GM12878 (cell line): ENCODE measurements at regions not wholly inside any gene's neighbourhood (a gene's known extent, or its start where the extent isn't known, plus 50 kb on each side); places are given as distances from the start of the nearest gene placed in this dataset.

ENCODE experiments used
- ATAC-seq: fragments of 200-7000 bp; cut with Tn5 transposase; 3 replicates; pipeline ENCODE4 v1.9.1; 2020; ENCODE audit warnings: mild to moderate bottlenecking, moderate library complexity
- BruUV-seq: library from RNA; stranded (reverse); fragments of 400-500 nt; replicated peaks from 2 replicates; lab custom pipeline; 2021; lab: Mats Ljungman, UMichigan
- CTCF ChIA-PET: fragments of 300-600 bp; sonication (Branson Sonifier 250); formaldehyde crosslinking; extraction: SDS; loops from one replicate; lab custom pipeline; 2021; ENCODE audit warnings: inconsistent platforms; lab: Yijun Ruan, JAX
- POLR2A ChIA-PET: fragments of 350-600 bp; formaldehyde crosslinking; extraction: SDS; loops from one replicate; lab custom pipeline; 2021; ENCODE audit warnings: inconsistent platforms; lab: Charles Lee
- RAD21 ChIA-PET: fragments of 300-600 bp; sonication (Branson Sonifier 250); formaldehyde crosslinking; loops from one replicate; lab custom pipeline; 2023; ENCODE audit warnings: antibody characterized with exemption; ENCODE audit not compliant: unreplicated experiment; lab: Charles Lee
- SMC1A ChIA-PET: fragments of 300-600 bp; sonication (Branson Sonifier 250); formaldehyde crosslinking; loops from one replicate; lab custom pipeline; 2023; ENCODE audit not compliant: unreplicated experiment, uncharacterized antibody; lab: Charles Lee
- DNase-seq: peaks from one replicate; pipeline ENCODE4 v3.0.0-alpha.2; 2011; ENCODE audit warnings: low read depth, low spot score
- FAIRE-seq: peaks from 3 replicates; lab custom pipeline; 2011; peaks lifted over from hg19 to GRCh38; lab: Jason Lieb, UNC
- H2AFZ ChIP-seq: 2 replicates; pipeline ENCODE4 v1.6.0; 2011; ENCODE audit warnings: low read depth, low read length, control low read depth; ENCODE audit not compliant: control insufficient read depth
- H3K27ac ChIP-seq: 2 replicates; pipeline ENCODE4 v1.5.1; 2011; ENCODE audit warnings: control low read depth; ENCODE audit not compliant: control insufficient read depth, insufficient read depth
- H3K27me3 ChIP-seq, 2 experiments: replicated peaks in 1 of 2; 2 replicates each; pipeline versions ENCODE4 v1.6.0 to v1.6.1; 2011; ENCODE audit warnings: low read length in 1 of 2; ENCODE audit not compliant: control insufficient read depth in 2 of 2, insufficient read depth in 2 of 2
- H3K36me3 ChIP-seq, 2 experiments: 2 replicates each; pipeline ENCODE4 v1.5.1; 2011; ENCODE audit warnings: low read length in 1 of 2; ENCODE audit not compliant: control insufficient read depth in 2 of 2, insufficient read depth in 2 of 2
- H3K4me1 ChIP-seq: 2 replicates; pipeline ENCODE4 v1.6.1; 2011; ENCODE audit warnings: mild to moderate bottlenecking, low read length, moderate library complexity, mixed read lengths; ENCODE audit not compliant: control insufficient read depth, insufficient read depth
- H3K4me2 ChIP-seq: 2 replicates; pipeline ENCODE4 v1.6.0; 2011; ENCODE audit warnings: control low read depth; ENCODE audit not compliant: control insufficient read depth, insufficient read depth
- H3K4me3 ChIP-seq: fragments of 200-600 bp; sonication (generic); 2 replicates; pipeline ENCODE4 v1.5.1; 2016
- H3K79me2 ChIP-seq: 2 replicates; pipeline ENCODE4 v1.6.0; 2011; ENCODE audit warnings: low read length; ENCODE audit not compliant: control insufficient read depth, insufficient read depth
- H3K9ac ChIP-seq: 2 replicates; pipeline ENCODE4 v1.8.0; 2011; ENCODE audit warnings: low read length, control low read depth, mixed read lengths; ENCODE audit not compliant: control insufficient read depth, insufficient read depth
- H3K9me3 ChIP-seq: replicated peaks from 3 replicates; pipeline ENCODE4 v1.5.1; 2011; ENCODE audit warnings: mild to moderate bottlenecking, low read length; ENCODE audit not compliant: control insufficient read depth, insufficient read depth
- H4K20me1 ChIP-seq: 2 replicates; pipeline ENCODE4 v1.6.0; 2011; ENCODE audit not compliant: control insufficient read depth, insufficient read depth
- CBX5 ChIP-seq: sonication (generic); IDR thresholded peaks from 2 replicates; pipeline ENCODE4 v1.6.1; 2016; ENCODE audit warnings: low read depth, moderate library complexity, mild to moderate bottlenecking, inconsistent platforms
- CUX1 ChIP-seq: IDR thresholded peaks from 2 replicates; pipeline ENCODE4 v1.6.1; 2012; ENCODE audit warnings: improper control_type of control experiment, low read depth, low read length; ENCODE audit not compliant: insufficient replicate concordance
- E4F1 ChIP-seq: fragments of 450-650 bp; IDR thresholded peaks from 2 replicates; pipeline ENCODE4 v1.6.1; 2018; ENCODE audit warnings: borderline replicate concordance, mild to moderate bottlenecking; ENCODE audit not compliant: partially characterized antibody
- GATAD2B ChIP-seq: fragments of 450-650 bp; conservative IDR thresholded peaks from 2 replicates; pipeline ENCODE4 v1.6.1; 2017; ENCODE audit warnings: low read depth, mild to moderate bottlenecking, moderate library complexity
- MTA3 ChIP-seq: IDR thresholded peaks from 2 replicates; pipeline ENCODE4 v1.6.1; 2012; ENCODE audit warnings: low read length, inconsistent platforms, borderline replicate concordance
- MYB ChIP-seq: fragments of 150-350 bp; IDR thresholded peaks from 2 replicates; pipeline ENCODE4 v1.6.1; 2014; ENCODE audit warnings: mild to moderate bottlenecking, low read depth, low read length, borderline replicate concordance
- PBX3 ChIP-seq: IDR thresholded peaks from 2 replicates; pipeline ENCODE4 v1.6.1; 2011; ENCODE audit warnings: mild to moderate bottlenecking, low read depth, low read length, moderate library complexity; ENCODE audit not compliant: insufficient replicate concordance
- RUNX3 ChIP-seq: IDR thresholded peaks from 2 replicates; pipeline ENCODE4 v1.6.1; 2012; ENCODE audit warnings: low read length, inconsistent platforms
- STAT3 ChIP-seq: IDR thresholded peaks from 2 replicates; pipeline ENCODE4 v1.6.1; 2011; ENCODE audit warnings: low read depth, low read length, improper control_type of control experiment
- SUPT20H ChIP-seq: IDR thresholded peaks from 2 replicates; pipeline ENCODE4 v1.6.1; 2011; ENCODE audit warnings: low read depth, mild to moderate bottlenecking, low read length, moderate library complexity, borderline replicate concordance; ENCODE audit not compliant: control insufficient read depth
- TAF1 ChIP-seq: IDR thresholded peaks from 2 replicates; pipeline ENCODE4 v1.6.1; 2011; ENCODE audit warnings: mild to moderate bottlenecking, low read depth, low read length, borderline replicate concordance
- YBX1 ChIP-seq: fragments of 450-650 bp; IDR thresholded peaks from 2 replicates; pipeline ENCODE4 v1.6.1; 2016; ENCODE audit warnings: antibody characterized with exemption
- ZZZ3 ChIP-seq: IDR thresholded peaks from 2 replicates; pipeline ENCODE4 v1.6.1; 2011; ENCODE audit warnings: low read depth; ENCODE audit not compliant: control insufficient read depth, insufficient read length
- WGBS: methylation state at CpG from one replicate; pipeline ENCODE4 v1.1.6; 2016; ENCODE audit warnings: low lambda C conversion rate; ENCODE audit not compliant: insufficient replicate concordance, insufficient coverage; ENCODE audit errors: missing lambda C conversion rate; 5-methylcytosine and 5-hydroxymethylcytosine counted together
- in situ Hi-C: fragments of 300-500 bp; cut with MboI; formaldehyde crosslinking; loops from 9 replicates; pipeline ENCODE4 v1.14.3; 2018; ENCODE audit warnings: mixed read lengths
- intact Hi-C: fragments of 100-400 bp; cut with micrococcal nuclease; formaldehyde crosslinking; loops from one replicate; pipeline ENCODE4 v1.14.2; 2022; ENCODE audit not compliant: unreplicated experiment

- TF ChIP-seq MYB (no peak), E4F1 (no peak), TAF1 (no peak), RUNX3 (no peak), YBX1 (no peak)
- TF ChIP-seq, all 136 proteins: peak for 0
Measured at GRCh38 chrX:8390771-8391170, 73.9 kb upstream of the VCX3B start (continued).

GRCh38 chrX:8403988-8404387 is 60.6 kb upstream of the VCX3B start:
- Histone ChIP-seq H3K36me3 (no peaks in the 10 kb centered on the region), H3K27me3 (no peaks in the 10 kb centered on the region), H3K4me3 (no peak overlapping the region), H3K27ac (no peak overlapping the region), H3K9me3 (no peaks in the 10 kb centered on the region), H4K20me1 (no peaks in the 10 kb centered on the region), H3K4me2 (no peak overlapping the region), H2AFZ (no peak overlapping the region), H3K9ac (no peak overlapping the region), H3K4me1 (no peaks in the 10 kb centered on the region), H3K79me2 (no peaks in the 10 kb centered on the region)
- FAIRE-seq (no peak), DNase-seq (no peak), ATAC-seq (no peak)
- WGBS = 43% methylated on average over 5 of the region's 5 CpGs
- BruUV-seq = no TSS peak
- in situ Hi-C loops (no loop called here), intact Hi-C loops (no loop called here)
- POLR2A ChIA-PET = interaction anchor here (0.7 kb wide), 1 partner anchor 26 kb away, joined by 5 read pairs; no protein-coding TSS in a partner anchor
- RAD21 ChIA-PET = no interaction called here
- SMC1A ChIA-PET = no interaction called here
- CTCF ChIA-PET = no interaction called here
- TF ChIP-seq SUPT20H (no peak), CBX5 (no peak), ZZZ3 (no peak), GATAD2B (no peak), MTA3 (no peak), CUX1 (no peak), STAT3 (no peak), PBX3 (no peak)
